ENCODE measurements at regions not wholly inside any gene's neighbourhood (a gene's known extent, or its start where the extent isn't known, plus 50 kb on each side); places are given as distances from the start of the nearest gene placed in this dataset.

- ATAC-seq (no peak), DNase-seq (no peak)
- H3K9me3 ChIP-seq: peaks cover 40% of the 10 kb centered on the region
- no peaks in the 10 kb centered on the region for H3K36me3 ChIP-seq (ENCODE audit: low read depth)
- no peak for TF ChIP-seq CTCF (IDR thresholded peaks at IDR 0.05)
- H3K4me1 ChIP-seq (ENCODE audit: low read depth): no peaks in the 10 kb centered on the region
- intact Hi-C loops (cut with DNase I, micrococcal nuclease): no loop called here
- no peak overlapping the region for H3K4me3 ChIP-seq
These were observed 448.7 kb upstream of the FBXO33 start for GRCh38 chr14:39880965-39881364.

- H3K9me3 ChIP-seq: peaks cover 37% of the 10 kb centered on the region
- DNase-seq (no peak), ATAC-seq (no peak)
- TF ChIP-seq CTCF (IDR thresholded peaks at IDR 0.05): no peak
- no peak overlapping the region for H3K4me3 ChIP-seq
- no peaks in the 10 kb centered on the region for H3K4me1 ChIP-seq (ENCODE audit: low read depth)
- H3K36me3 ChIP-seq (ENCODE audit: low read depth): no peaks in the 10 kb centered on the region
- intact Hi-C loops (cut with DNase I, micrococcal nuclease): no loop called here
These were observed 448.0 kb upstream of the FBXO33 start for GRCh38 chr14:39880106-39880695.

- no peak for DNase-seq
- no peak for ATAC-seq
- no peak for TF ChIP-seq CTCF (IDR thresholded peaks at IDR 0.05)
- no peak overlapping the region for H3K4me3 ChIP-seq
- no peaks in the 10 kb centered on the region for H3K36me3 ChIP-seq (ENCODE audit: low read depth)
- intact Hi-C loops (cut with DNase I, micrococcal nuclease): no loop called here
- peaks cover 27% of the 10 kb centered on the region for H3K9me3 ChIP-seq
- no peaks in the 10 kb centered on the region for H3K4me1 ChIP-seq (ENCODE audit: low read depth)
These were observed 445.5 kb upstream of the FBXO33 start for GRCh38 chr14:39877577-39878190.

- intact Hi-C loops (cut with DNase I, micrococcal nuclease): no loop called here
- ATAC-seq (no peak), DNase-seq (no peak)
- H3K36me3 ChIP-seq (ENCODE audit: low read depth): no peaks in the 10 kb centered on the region
- TF ChIP-seq CTCF (IDR thresholded peaks at IDR 0.05): no peak
- no peaks in the 10 kb centered on the region for H3K4me1 ChIP-seq (ENCODE audit: low read depth)
- no peak overlapping the region for H3K4me3 ChIP-seq
- peaks cover 27% of the 10 kb centered on the region for H3K9me3 ChIP-seq
These were observed 444.7 kb upstream of the FBXO33 start for GRCh38 chr14:39876916-39877315.

GRCh38 chr14:39875028-39875427, 442.8 kb upstream of the FBXO33 start:
- no peaks in the 10 kb centered on the region for H3K36me3 ChIP-seq (ENCODE audit: low read depth)
- no peak for TF ChIP-seq CTCF (IDR thresholded peaks at IDR 0.05)
- no peak overlapping the region for H3K4me3 ChIP-seq
- no peaks in the 10 kb centered on the region for H3K4me1 ChIP-seq (ENCODE audit: low read depth)
- intact Hi-C loops (cut with DNase I, micrococcal nuclease): no loop called here
- no peak for DNase-seq
- ATAC-seq: no peak
- H3K9me3 ChIP-seq: peaks cover 31% of the 10 kb centered on the region
